HG02884 (cell line): ENCODE measurements at regions not wholly inside any gene's neighbourhood (a gene's known extent, or its start where the extent isn't known, plus 50 kb on each side); places are given as distances from the start of the nearest gene placed in this dataset.

Experiments
- ATAC-seq: cut with Tn5 transposase; IDR thresholded peaks from one replicate; pipeline ENCODE4 v1.9.1; 2021; ENCODE audit warnings: mild to moderate bottlenecking, moderate library complexity; ENCODE audit not compliant: unreplicated experiment

DNA sequence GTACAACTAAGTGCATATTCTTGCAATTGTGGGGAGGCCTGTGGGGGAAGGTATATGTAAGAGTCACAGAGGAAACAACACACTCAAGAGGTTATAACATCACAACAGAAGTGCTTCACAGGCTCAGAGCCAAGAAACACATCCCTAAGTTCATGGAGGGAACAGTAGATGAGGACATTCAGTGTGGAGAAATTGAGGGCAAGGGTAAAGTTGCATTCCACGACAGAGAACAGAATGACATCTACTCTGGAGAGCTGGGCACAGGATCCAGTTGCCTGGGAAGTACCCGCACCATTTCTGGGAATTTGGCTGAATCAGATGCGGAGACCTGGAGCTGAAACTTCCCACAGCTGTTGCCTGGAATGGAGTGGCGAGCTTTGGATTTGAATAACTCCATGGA lies 197.2 kb downstream of the NXNL2 start:
- no peak for ATAC-seq

DNA sequence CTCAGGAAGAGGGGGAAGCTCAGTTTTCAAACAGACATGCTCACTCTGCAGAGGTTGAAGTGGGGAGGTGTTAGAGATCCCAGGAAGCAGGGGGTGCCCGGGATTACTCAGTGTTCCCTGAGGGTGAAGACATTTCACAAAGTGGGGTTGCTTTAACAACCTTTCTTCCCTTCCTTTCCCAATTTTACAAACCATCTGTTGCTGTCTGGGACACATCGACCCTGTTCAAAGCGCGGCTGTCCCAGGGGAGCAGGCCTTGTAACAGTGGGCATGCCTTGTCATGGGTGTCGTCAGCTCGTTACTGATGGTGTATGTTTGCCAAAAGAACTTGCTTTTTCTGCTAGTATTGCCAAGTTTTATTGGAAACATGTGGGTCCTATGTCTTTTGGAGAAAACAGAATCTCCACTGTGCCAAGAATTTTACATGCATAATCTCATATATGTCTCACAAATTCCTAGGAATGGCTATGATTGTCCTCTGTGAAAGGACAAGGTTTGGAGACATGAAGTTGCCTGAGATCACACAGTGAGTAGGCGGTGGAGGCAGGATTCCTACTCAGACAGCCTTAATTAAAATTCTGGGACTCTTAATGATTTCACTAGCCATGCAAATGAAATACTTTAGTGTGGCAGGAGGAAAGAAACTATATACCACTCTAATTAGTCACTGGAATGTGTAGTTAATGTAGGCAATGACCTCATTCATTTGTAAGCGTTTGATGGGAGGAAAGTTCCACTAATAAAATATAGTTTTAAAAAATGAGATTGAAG lies 198.9 kb downstream of the NXNL2 start:
- ATAC-seq, result no peak

DNA sequence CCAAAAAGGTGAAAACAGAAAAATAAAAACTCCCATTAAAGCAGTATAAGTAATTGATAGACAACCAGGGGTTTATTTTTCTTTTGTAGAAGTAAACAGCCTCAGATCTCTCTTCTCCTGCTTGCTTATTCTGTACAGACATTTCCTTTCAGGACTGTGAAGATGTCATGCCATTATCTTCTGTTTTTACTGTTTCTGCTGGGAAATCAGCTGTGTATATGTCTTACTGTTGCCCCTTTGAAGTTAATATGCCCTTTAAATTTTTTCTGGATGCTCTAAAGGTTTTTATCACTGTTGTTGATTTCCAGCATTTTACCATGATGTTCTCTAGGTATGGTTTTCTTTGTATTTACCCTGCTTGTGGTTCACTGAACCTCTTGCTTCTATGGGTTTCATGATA lies 199.5 kb downstream of the NXNL2 start:
- no peak for ATAC-seq

GRCh38 chr9:88736136-88736637 lies 201.2 kb downstream of the NXNL2 start:
- no peak for ATAC-seq

DNA sequence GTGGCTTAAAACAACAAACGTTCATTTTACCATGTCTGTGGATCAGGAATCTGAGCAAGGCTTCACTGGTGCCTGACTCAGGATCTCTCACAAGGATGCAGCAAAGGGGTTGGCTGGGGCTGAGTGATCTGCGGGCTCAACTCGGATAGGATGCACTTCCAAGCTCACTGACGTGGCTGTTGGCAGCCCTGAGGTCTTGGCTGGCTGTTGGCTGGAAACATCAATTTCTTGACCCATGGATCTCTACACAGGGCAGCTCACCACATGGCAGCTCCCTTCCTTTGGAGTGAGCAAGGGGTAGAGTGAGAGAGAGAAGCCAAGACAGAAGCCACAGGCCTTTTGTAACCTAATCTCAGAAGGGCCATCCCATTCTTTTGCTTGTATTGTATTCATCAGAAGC lies 202.1 kb downstream of the NXNL2 start:
- no peak for ATAC-seq

DNA sequence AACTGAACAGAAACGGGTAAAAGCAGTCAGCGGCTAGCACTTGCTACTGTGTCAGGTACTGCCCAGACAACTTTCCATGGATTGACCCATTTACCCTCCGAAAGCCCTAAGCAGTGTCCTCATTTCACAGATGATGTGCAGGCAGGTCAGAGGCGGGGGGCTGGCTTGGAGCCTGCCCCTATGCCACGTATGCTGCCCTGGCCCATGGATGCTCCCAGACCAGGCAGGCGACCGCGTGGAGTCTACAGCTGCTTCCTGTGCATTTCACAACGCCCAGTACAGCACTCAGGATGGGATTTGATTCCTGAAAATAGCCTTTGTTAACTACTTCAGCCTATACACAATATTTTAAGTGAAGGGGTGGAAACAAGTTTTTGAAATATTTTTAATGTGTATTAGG lies 202.9 kb downstream of the NXNL2 start:
- no peak for ATAC-seq

- ATAC-seq, result no peak
Observed at GRCh38 chr9:88738709-88739108, 203.7 kb downstream of the NXNL2 start.

DNA sequence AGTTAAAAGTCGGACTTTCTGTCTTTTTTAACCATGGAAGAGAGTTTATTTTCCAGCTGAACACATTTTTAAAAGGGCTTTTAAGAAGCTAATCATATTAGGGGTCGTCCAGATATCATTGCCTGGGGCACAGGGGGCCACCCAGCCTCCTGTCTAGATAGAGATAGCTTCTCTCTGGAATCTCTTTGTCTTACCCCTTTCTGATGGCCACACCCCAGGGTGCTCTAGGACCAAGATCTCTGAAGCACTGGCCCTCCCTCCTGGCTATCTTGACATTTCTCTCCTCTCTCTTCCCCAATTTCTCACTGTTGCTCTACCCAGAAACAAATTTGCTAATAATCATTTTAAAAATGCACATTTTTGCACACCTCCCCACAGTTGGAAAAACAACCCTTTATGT lies 204.4 kb downstream of the NXNL2 start:
- no peak for ATAC-seq

- no peak for ATAC-seq
Observed at GRCh38 chr9:88740844-88741243, 205.9 kb downstream of the NXNL2 start.

DNA sequence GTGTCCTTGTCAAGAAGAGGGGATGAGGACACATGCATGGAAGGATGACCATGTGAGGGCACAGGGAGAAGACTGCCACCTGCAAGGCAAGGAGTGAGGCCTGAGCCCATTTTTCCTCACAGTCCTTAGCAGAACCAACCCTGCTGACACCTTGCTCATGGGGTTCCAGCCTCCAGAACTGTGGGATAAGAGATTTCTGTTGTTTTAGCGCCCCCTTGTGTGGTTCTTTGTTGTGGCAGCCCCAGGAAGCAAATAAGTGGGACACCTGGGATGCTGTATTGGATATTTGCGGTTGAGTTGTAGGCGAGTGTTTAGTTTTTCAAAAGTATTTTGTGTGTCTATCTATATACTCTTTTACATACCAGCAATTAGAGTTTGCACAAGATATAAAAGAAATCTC lies 206.4 kb downstream of the NXNL2 start:
- no peak for ATAC-seq

DNA sequence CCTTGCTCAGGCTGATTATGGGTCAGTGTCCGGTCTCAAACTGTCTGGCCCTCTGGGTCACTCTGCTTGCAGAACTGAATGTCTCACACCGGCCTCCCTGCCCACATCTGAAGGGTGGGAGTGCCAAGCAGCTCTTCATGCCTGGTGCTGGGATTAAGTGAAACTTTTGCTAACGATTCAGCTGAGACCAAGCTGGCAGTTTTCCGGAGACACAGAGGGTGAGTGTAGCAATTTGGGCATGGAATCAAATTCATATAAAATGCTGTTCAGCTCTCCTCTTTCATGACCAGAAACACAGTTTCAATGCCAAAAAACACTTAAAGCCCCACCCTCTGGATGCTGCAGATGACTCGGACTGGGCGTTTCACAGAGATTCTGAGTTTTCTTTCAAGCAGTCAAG lies 207.5 kb downstream of the NXNL2 start:
- ATAC-seq, result no peak

DNA sequence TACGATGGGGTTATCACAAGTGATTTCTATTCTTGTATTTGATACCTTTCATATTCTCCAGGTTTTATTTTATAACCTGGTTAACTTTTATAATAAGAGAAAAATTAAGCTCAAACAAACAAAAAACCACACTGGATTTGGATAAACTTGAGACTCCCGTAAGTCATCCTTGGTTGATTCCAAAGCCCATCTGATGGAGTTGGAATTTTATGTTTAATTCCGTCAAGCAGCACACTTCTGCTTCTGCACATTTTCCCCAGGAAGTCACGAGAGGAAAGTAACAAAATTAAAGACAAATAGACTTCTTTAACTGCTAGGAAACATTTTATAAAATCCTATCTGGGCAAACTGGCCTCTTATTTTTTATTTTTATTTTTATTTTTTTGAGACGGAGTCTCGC lies 207.9 kb downstream of the NXNL2 start:
- no peak for ATAC-seq

DNA sequence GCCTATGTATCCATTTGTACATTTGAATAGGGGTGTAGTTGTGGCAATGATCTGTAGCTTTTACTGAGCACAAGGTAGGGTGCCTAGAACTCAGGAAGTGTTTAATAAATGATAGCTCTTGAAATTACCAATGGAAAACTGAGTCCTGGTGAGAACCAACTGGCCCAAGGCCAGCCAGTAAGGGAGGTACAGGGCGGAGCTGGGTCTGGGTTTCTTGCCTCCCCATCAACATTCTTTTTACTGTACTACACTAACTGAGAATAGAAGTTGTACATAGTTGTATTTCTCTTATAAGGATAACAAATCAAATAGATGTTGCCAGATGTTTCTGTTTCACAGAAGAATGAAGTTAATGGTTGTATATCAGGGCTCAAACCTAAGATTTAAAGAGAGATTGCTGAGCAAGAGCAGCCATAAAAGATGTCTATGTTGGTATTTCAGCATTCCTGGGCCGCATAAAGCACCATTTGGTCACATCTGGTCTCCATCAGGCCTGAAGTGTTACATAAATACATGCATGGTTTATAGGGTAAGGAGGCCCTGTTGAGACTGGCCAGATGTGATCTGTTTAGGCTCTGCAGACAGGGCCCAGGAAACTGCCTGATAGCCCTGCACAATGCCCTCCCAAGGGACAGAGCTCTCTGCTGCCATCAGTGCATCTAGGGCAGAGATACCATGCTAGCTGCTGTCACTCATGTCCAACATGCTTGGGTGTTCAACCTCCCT lies 210.5 kb downstream of the NXNL2 start:
- ATAC-seq, result no peak

DNA sequence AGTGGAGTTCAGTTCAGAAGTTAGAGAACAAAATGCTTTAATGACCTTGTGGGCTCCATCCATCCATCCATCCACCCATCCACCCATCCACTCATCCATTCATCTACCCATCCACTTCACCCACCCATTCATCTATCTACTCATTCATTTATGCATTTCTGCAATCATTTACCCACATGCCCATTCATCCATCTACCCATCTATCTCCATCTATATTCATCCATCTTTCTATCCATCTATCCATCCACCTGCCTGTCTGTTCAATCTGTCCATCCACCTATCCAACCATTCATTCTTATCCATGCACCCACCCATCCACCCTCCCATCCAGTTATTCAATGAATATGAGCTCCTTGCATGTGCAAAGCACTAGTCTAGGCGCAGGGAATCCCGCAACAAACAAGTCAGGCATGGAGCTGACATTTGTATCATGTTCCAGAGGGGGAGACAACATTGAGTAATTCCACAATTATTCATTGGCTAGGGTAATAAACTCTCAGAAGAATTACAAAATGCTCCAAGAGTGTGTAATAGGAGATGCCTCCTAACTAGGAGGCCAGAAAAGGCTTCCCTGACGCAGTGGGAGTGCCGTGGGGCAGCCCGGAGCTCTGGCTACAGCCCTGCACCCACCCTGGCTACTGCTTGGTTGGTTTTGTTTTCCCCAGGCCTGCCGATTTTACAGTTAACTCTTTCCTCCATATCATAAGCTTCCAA lies 211.2 kb downstream of the NXNL2 start:
- ATAC-seq, result no peak

- ATAC-seq, result no peak
Observed at GRCh38 chr9:88746743-88747398, 211.9 kb downstream of the NXNL2 start.

DNA sequence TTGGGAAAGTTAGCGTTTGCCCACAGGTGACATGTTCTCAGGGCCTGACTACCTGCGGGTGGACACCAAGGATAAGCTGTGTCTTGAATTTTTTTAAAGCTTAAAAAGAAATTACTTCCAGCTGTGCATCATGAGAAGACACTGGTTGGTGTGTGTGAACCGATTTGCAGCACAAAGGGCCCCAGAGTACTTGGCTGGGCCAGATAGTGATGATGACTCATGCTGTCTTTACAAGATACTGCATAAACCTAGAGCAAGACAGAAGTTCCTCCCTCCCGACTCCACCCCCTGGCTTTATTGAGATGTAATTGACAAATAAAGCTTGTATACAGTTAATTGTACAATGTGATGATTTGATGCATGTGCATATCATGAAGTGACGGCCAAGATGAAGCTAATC lies 212.8 kb downstream of the NXNL2 start:
- ATAC-seq, result no peak

DNA sequence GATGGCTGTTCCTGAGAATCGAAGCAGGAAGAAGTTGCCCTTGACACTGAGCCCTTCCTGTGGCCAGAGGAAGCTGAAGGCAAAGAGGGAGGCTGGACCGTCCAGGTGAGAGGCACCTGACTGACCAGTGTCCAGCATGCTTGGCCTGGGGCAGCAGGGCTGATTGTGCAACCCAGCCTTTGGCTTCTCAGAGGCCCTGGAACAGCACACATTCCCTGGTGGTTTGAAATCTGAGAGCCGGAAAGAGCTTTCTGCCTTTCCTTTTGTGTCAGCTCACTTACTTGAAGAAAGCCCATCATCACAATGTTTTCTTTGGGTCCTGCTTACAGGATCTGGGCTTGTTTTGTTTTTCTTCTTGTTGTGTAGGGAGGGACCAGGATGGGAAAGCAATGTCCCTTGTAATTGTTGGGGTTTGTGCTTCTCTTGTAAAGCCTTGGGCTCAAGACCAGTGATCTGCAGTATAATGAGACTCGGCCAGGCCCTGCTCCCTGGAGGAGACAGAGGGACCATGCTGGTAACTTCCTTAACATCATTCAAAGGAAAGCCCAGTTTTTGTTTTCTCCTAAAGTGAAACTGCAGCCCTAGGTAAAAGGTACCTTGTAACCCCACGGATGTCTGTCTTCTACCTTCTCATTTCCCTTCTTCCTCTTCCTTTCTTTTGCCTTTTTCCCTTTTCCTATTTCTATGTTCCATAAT lies 213.7 kb downstream of the NXNL2 start:
- no peak for ATAC-seq

DNA sequence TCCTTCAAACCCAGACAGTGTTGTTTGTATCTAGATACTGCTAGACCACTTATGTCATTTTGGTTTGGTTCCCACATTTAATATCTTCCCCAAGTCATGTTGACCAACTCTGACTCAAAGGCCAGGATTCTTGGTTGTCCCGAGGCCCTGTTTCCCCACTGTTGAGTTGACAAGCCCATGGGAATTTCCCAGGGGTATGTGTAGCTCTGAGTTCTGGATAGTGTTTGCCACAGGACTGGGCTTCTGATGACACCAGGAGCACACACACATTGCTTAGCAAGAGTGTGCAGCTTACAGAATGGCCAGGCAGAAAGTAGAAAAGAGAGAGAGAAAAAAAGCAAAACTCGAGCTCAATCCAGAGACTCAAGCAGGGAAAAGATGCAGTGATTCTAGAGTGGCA lies 214.4 kb downstream of the NXNL2 start:
- ATAC-seq, result no peak

GRCh38 chr9:88750832-88751360 lies 215.9 kb downstream of the NXNL2 start:
- no peak for ATAC-seq

DNA sequence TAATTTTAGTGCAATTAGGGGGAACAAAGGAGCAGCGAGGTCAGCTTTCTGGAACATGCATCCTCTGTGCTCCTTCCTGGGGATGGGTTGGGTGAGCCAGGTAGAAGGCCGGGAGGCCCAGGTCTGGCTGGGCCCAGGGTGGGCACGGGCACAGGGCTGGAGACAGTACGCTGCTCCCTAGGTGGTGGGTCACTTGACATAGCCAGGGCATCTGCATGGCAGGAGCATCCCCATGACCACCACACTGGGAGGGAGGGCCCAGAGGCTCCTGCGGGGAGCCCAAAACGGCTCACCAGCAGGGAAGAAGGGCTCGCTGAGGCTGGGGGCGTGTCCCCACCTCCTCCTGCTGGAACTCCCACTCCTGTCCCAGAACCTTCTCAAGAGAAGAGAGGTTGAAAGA lies 216.8 kb downstream of the NXNL2 start:
- no peak for ATAC-seq
